Lung microvascular endothelial cell (primary cell): ENCODE measurements at regions not wholly inside any gene's neighbourhood (a gene's known extent, or its start where the extent isn't known, plus 50 kb on each side); places are given as distances from the start of the nearest gene placed in this dataset.
"Not testable (repeated sequence)": the region's sequence is repeated elsewhere in the genome, so short reads cannot be mapped to it uniquely, and the experiment has no call there.

Experiments
- DNase-seq, 2 donors: peaks; one replicate each; pipeline versions ENCODE4 v3.0.0 to v3.0.0-alpha.2; 2010; ENCODE audit warnings: low read depth in 2 of 2

GRCh38 chr7:108813251-108814014 lies 243.8 kb downstream of the DNAJB9 start:
- DNase-seq: no peak

- DNase-seq: no peak
Observed at GRCh38 chr7:108815815-108816214, 246.1 kb downstream of the DNAJB9 start.

GRCh38 chr7:108818742-108819141 lies 249.1 kb downstream of the DNAJB9 start:
- no peak for DNase-seq

- peak; percentile 62 to 78 for DNase-seq
Observed at GRCh38 chr7:108824840-108825580, 255.3 kb downstream of the DNAJB9 start.

GRCh38 chr7:108825581-108825909 lies 255.9 kb downstream of the DNAJB9 start:
- DNase-seq: no peak

- DNase-seq: no peak
Observed at GRCh38 chr7:108836256-108836655, 266.6 kb downstream of the DNAJB9 start.

- DNase-seq: no peak
Observed at GRCh38 chr7:108838198-108838597, 268.5 kb downstream of the DNAJB9 start.

- no peak for DNase-seq
Observed at GRCh38 chr7:108839076-108839475, 269.4 kb downstream of the DNAJB9 start.

- DNase-seq: no peak
Observed at GRCh38 chr7:108845951-108846350, 276.3 kb downstream of the DNAJB9 start.

- no peak for DNase-seq
Observed at GRCh38 chr7:108846471-108846870, 276.8 kb downstream of the DNAJB9 start.

- no peak for DNase-seq
Observed at GRCh38 chr7:108848486-108848885, 278.8 kb downstream of the DNAJB9 start.

GRCh38 chr7:108860615-108861014 lies 290.9 kb downstream of the DNAJB9 start:
- DNase-seq: no peak

GRCh38 chr7:108861071-108861470 lies 291.4 kb downstream of the DNAJB9 start:
- no peak for DNase-seq

DNA sequence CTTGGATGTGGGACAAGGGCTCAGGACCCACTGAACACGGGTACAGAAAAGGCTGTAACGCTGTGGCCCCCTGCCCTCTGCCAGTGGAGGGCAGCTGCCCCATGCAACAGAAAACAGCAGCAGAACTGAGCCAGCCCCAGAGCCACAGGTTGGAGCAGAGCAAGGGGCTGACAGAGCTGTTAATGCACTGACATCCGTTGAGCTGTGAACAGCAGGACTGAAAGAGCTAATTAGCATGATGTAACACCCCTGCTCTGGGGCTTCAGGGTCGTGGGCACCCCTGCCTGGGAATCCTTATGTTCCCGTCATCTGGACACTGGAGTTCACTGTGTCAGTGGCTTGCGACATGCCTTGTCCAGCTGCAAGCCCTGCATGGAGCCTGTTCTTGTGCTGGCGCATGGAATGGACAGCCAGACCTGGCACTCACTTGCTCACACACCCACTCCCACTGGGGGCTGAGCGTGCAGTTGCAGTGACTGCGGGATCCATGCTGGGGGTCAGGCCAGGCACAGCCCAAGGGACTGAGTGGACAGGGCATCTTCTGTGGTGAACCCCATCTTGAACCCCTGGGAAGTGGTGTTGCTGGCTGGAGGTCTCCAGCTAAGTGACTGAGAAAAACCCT lies 293.7 kb downstream of the DNAJB9 start:
- DNase-seq: no peak

DNA sequence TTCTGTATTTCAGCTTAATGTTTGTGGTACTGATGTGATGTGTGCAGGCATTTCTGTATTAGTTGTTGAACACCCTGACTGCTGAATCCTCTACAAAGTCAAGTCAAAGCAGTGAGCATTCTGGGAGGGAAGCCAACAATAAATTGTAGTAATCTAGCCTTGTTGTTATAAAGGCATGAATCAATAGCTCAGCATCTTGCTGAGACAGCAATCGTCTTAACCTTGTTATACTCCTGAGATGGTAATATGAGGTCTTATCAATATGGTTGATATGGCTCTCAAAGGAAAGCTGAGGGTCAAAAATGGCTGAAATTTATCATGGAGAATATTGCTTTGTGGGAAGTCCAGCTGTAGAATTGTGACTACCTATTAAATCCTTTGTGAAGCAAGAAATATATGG lies 299.4 kb downstream of the DNAJB9 start:
- no peak for DNase-seq

- DNase-seq: peak in 1 of 2 donors; percentile 36
Observed at GRCh38 chr7:108875139-108875538, 305.5 kb downstream of the DNAJB9 start.

GRCh38 chr7:108890862-108891261 lies 321.2 kb downstream of the DNAJB9 start:
- no peak for DNase-seq

GRCh38 chr7:108908456-108908855 lies 338.8 kb downstream of the DNAJB9 start:
- DNase-seq: no peak

- no peak for DNase-seq
Observed at GRCh38 chr7:108911016-108911415, 341.3 kb downstream of the DNAJB9 start.

DNA sequence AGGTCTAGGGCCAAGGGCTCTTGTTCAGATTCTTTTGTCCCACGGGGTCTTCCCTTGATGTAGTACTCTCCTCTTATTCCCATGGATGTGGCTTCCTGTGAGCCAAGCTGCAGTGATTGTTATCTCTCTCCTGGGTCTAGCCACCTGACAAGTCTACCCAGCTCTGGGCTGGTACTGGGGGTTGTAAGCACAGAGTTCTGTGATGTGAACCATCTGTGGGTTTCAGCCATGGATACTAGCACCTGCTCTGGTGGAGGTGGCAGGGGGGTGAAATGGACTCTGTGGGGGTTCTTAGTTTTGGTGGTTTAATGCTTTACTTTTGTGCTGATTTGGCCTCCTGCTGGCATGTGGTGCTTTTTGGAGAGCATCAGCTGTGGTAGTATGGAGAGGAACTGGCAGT lies 350.8 kb downstream of the DNAJB9 start:
- DNase-seq: no peak

GRCh38 chr7:108943048-108943447 lies 373.4 kb downstream of the DNAJB9 start:
- DNase-seq: not testable (repeated sequence)

DNA sequence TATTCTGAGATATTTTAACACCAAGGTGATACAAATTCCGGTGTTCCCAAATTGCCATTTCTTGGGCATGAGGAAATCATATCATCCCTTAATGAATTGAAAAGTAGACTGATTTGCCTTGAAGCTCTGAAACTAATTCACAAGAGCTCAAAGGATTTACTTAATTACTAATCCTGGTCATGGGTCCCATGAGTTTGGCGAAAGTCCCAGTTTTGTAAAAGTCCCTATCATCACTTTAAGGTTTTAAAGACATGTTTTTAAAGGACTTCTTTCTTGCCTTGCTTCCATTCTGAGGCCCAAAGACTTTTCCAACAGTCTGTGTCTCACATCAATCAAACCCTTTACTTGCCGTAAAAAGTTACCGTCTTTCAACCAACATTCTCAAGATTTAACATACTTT lies 377.9 kb downstream of the DNAJB9 start:
- DNase-seq: no peak

- no peak for DNase-seq
Observed at GRCh38 chr7:108972004-108972403, 402.3 kb downstream of the DNAJB9 start.
